OCI-LY3 (cell line): ENCODE measurements at regions not wholly inside any gene's neighbourhood (a gene's known extent, or its start where the extent isn't known, plus 50 kb on each side); places are given as distances from the start of the nearest gene placed in this dataset.
"Not testable (repeated sequence)": the region's sequence is repeated elsewhere in the genome, so short reads cannot be mapped to it uniquely, and the experiment has no call there.

Source experiments
- CTCF ChIP-seq: fragments of 200-600, 300-600 bp; sonication (generic); IDR thresholded peaks from 2 replicates; pipeline ENCODE4 v1.5.1; 2014; ENCODE audit warnings: antibody characterized with exemption, low read length, low read depth
- EZH2phosphoT487 ChIP-seq: fragments of 200-600 bp; shearing (Covaris generic); IDR thresholded peaks from 2 replicates; pipeline ENCODE4 v1.6.1; 2018; ENCODE audit warnings: antibody characterized with exemption, mixed run types, low read depth

DNA sequence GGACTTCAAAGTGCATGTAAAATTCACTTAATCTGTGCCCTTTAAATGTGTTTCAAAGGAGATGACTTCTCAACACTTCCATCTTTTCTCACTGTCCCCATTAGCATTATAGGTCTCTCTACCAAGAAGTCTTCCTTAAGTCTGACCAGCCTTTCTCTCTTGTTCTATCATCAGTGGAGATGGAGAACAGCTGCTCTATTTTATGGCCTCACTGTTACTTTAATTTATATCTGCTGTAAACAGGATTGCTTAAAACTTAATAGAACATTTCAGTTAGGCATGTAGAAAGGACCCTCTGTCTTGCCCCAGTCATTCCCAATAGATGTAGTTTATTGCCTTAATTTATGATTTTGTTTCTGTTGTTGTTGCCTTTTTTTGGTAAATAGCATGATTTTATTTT is 86.0 kb upstream of the CDC42EP3 start:
- not testable (repeated sequence) for TF ChIP-seq CTCF, EZH2phosphoT487
